Fibroblast of skin of scalp (primary cell): ENCODE measurements at regions not wholly inside any gene's neighbourhood (a gene's known extent, or its start where the extent isn't known, plus 50 kb on each side); places are given as distances from the start of the nearest gene placed in this dataset.
A peak's percentile ranks its signal among the peaks of the same experiment; 100 is the strongest.

Experiments used
- DNase-seq: peaks from one replicate; pipeline ENCODE4 v3.0.0-alpha.2; 2013

DNA sequence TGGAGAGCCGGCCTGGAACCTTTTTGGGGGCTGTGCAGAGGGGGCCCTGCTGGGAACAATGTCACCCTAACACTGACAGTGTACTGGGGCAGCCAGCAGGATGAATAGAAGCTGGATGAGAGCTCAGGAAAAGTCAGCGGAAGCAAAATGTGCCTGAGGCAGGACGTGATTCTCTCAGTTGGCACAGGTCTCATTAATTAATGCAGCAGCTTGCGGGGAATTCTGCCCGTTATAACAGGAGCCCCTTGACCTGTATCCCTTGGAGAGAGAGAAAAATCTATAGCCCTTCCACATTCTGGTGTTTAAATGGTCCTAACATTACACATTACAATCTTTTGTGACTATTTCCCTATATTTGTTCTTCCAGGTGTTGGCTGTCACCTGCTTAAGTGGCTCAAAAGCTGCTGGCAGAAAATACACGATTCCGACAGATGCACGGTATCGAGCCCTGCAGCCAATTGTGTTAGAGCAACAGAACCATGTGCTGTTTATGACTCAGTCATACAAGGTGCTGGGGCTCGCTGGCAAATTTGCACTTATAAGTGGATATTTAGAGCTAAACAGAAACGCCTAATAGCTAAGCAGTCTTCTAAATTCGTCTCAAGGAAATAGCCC is 854.7 kb downstream of the AACS start:
- no peak for DNase-seq

DNA sequence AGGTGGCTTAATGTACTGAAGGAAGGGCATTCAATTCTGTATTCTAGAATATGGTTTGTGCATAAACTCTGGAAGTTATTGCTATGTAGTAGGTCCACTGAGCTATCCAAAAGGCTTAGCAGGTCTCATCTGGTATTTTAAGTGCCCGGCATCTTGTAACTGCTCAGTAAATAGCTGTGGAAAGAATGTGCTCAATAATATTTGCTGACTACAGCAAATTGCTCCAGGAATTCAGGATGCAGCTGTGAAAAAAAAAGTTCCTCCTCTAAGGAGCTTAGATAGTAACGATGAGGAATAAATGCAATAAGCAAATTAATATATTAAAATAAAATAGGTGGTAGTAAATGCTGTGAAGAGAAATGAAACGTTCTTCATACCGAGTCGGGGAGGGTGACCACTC is 857.1 kb downstream of the AACS start:
- DNase-seq: no peak

DNA sequence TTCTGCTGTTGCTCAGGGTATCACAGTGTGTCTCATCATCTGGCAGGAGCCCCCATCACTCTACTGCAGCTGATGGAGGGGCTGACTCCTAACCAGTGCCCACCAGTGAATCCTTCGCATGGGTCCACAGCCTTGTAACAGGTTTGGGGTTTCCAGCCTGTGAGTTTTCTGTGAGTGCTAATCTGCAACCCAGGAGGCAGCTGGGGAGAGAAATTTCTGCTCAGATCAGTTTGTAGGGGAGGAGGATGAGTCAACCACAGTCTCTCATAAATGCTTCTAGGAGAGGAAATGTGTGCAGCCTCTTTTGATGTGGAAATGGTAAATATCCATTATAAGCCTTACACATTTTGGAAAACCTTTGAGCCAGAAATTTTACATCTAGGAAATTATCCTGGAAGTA is 871.3 kb downstream of the AACS start:
- no peak for DNase-seq

DNA sequence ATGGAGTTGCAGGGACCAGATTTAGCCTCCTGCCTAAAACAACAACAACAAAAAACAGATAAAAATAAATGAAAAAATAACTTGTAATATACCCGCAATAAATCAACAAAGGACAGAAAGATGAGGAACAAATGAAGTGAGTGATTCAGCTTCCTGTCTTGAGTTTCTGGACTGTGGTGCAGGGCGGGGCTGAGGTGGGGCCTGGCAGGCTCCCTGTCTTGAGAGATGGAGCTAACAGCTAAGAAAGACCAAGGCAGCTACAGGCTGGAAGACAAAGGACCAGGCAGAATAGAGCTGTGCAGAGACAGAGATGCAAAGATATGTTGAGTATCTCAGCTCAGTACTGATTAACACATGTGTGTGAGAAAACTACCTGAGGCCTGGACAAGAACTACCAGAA is 879.2 kb downstream of the AACS start:
- DNase-seq: no peak

DNA sequence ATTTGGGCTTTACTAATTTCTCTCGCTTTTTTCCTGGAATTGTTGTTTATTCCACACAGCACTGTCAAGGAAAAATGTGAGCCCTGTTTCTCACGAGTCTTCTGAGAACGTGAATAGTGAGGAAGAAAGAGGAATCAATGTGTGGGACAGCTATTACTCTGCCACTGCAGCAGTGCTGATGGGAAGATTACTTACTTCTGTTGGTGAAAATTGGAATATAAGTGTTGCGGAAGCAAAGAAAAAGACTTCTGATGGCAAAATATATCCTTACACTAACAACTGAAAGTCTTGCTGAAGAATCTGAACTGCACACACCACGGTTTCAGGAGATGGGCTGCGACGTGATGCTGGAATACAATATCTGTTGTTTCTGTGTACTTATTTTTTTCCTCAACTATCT is 884.2 kb downstream of the AACS start:
- DNase-seq: no peak

DNA sequence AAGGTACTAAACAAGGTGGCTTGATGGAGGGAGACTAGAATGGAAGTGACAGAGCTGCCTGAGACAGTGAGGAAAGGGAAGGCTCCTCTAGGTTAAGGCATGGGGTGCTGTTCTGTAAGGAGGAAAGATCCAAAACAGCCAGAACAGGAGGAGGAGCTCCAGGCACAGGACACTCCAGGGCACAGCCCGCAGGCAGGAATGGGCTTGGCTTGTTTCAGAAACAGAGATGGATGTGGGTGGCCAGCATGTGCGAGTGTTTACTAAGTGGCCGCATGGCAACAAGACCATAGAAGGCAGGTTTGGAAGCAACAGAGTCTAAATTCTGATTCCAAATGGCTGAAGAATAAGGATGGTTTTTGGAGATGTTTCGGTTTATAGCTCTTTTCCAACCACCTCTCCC is 889.1 kb downstream of the AACS start:
- no peak for DNase-seq

DNA sequence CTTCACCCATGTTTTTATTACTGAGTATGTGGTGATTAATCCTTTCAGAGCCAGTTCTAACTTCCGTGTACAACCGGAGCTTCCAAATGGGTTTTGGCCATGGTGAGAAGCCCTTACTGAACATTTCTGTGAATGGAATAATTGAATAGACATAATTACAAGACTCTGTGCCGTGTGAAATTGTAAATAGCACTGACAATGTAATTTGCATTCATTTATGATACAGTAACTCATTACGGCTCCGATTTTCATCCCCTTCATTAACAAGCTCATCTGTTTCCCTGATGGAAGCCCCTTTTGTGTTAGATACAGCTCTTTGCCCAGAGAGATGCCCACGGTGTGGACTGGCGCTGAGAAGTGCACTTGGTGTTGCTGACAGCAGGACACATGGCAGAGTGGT is 891.0 kb downstream of the AACS start:
- DNase-seq: no peak

DNA sequence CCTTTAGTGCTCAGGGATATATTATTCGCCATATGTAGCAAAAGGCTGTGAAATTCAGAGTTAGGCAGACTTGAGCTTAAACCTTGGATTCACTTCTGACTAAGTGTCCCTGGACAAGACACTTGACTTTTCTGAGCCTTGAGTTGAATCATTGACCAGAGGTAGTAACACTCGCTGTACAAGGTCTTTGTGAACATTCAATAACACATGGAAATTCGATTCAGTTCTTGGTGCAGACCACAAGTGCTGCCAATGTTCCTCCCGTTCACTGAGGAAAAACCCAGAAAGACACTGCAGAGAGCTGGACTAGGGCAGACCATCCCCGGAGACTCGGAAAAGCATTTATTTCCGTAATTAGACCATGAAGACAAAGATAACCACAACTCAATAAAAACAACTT is 901.4 kb downstream of the AACS start:
- DNase-seq: no peak

DNA sequence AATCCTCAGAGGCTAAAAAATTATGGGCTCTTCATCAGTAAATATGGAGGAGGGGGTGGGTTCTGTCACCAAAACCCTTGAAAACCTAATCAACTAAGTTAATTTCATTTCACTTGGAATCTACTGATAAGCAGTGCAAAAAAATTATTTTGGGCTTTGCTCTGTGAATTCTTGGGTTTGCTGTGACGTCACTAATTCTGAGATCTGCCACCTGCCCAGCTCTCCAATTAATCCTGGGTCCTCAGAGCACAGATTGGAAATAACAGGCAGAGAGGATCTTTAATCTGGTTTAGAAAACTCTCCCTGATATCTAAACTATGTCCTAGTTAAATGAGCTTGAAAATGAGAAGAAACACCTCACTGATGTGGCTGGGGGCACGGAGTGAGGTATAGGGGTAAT is 903.2 kb downstream of the AACS start:
- no peak for DNase-seq

DNA sequence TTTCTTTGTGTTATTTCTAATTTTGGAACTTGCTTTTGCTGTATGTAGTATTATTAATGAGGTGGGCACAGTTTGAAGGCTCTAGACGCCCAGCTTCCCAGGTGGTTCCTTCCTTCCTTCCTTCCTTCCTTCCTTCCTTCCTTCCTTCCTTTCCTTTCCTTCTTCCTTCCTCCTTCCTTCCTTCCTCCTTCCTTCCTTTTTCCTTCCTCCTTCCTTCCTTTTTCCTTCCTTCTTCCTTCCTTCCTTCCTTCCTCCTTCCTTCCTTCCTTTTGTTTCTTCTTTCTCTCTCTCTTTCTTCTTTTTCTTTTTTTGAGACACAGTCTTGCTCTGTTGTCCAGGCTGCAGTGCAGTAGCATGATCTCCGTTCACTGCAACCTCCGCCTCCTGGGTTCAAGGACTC is 906.7 kb downstream of the AACS start:
- DNase-seq: no peak

DNA sequence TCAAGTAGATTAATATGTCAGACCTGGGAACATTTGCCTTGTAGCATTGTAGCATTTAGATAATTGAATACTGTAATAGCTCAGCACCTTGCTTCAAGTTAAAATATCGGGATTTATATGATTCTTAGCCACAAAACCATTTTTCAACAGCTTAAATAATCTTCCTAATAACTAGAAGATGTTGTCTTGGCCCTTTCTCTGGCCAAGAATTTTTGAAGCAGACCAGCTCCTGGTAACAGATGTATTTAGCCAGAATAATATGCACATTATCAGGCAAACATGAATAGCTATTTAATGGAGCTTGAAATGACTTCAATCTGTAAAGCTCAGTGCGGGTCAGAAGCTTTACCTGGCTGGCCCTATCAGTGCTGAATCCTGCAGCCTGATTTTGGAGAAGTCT is 913.1 kb downstream of the AACS start:
- no peak for DNase-seq

DNA sequence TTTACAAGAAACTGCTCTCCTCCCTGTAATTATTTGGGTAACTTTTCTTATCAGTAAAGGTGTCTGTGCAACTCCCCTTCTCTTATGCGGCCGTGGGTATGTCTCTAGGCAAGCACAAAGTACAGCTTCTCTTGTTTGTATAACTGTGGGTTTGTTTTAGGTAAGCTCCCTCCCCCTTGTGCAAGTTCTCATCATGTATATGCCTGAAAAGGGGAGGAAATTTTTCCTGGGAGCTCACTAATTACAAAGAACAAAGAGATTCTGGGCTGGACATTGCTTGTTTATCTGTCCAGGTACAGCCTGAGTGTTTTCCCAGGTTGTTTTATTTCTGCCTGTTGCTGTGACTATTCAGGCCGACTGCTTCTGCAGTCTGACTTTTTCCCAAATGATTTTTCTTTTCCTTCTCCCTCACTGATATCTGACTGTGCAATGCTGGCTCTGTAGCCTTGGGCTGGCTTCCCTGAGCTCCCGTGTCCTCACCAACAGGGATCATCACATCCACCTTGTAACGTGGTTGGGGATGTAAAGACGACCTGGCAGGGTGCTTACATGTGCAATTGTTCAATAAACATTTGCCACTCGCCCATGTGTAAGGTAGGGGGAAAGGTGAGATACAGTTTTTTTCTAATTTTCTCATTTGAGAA is 916.5 kb downstream of the AACS start:
- DNase-seq: no peak

DNA sequence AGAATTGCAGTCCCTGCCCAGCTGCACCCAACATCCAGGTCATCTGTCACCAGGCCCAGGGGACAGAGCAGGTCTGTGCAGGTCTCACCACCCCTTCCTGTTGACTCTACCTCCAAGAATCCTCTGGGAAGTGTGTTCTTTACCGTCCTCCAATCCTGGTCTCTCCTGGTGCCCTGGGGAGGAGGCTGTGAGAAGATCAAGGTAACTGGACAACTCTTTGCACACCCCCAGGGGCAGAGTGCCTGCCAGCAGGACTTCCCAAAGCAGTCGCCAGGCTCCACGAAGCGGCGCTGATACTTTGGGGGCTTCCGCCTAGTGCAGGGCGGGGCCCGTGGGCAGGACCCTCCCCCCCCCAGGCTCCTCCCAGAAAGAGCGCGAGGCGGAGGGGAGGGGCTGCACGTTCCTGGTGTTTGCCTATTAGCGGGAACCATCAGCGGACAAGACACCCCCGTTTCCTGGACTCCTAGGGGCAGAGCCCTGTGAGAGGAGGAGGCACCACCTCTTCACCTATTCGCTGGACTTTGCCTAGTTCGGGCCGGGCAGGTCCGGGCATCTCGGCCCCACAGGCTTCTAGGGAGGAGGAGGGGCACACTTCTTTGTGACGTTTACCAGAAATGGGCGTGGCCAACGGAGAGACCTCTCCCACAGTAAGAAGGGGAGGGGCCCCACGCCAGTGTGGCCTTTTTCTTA is 918.0 kb downstream of the AACS start:
- DNase-seq: peak; percentile 4

DNA sequence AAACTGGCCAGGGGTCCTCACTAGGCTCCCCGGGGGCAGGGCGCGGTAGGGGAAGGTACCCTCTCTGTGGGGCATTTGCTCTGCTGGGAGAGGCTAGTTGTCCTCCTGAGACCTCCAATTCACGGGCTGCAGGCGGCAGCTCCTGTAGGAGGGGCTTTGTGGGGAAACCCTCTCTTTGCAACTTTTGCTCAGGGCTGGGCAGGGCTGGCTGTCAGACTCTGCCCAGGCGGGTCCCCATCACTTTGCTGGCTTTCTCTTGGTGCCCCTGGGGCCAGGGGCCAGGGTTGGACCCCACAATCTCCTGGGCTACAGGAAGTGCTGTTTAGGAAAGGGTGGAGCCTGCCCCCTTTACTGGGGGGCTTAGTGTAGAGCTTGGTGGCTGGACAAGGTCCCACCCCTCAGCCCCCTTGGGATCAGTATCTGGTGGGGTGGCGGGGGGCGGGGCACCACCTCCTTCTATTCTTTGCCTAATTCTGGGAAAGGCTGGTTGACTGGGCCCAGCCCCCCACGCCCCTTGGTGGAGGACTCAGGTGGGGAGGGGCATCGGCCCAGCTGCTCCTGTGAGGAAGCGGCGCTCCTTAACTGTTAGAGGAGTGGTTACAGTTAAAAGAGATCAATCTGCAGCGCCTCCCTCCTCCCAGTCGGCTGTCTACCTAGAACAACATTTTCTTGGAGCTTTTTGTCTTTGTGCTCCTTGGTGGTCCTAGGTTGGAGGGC is 918.7 kb downstream of the AACS start:
- no peak for DNase-seq

DNA sequence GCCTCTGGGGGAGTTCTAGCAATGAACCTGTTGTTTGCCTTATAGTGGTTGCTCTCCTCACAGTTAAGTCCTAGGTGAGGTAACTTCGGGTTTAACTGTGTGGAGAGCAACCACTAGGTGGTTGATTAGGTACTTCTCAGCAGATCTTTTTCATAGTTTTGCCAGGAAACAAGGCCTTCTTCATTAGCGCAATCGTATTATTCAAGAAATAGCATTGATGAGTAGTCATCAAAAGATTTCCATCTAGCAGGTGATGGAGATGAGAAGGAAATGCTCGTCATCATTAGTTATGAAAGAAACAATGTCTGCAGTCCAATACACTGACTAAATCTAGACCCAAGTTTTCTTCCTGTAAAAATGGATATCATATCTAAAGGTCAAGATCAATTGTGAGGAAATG is 923.3 kb downstream of the AACS start:
- DNase-seq: no peak

DNA sequence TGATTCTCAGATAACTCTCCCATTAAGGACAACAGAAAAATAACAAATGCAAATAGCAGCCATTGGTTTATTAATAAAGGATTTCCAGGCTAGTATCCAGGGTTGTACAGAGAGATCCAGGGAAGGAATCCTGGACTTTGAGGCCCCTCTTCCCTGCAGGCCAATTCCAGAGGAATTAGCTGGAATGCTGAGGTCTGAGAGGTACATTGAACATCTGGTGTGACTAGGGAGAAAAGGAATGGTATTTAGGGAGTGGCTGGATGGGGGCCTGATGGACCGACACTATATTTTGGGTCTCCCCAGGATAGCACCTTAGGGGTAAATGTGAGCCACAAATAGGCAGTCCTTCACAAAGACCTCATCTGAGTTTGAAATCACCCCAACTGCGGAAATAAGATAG is 924.5 kb downstream of the AACS start:
- no peak for DNase-seq

DNA sequence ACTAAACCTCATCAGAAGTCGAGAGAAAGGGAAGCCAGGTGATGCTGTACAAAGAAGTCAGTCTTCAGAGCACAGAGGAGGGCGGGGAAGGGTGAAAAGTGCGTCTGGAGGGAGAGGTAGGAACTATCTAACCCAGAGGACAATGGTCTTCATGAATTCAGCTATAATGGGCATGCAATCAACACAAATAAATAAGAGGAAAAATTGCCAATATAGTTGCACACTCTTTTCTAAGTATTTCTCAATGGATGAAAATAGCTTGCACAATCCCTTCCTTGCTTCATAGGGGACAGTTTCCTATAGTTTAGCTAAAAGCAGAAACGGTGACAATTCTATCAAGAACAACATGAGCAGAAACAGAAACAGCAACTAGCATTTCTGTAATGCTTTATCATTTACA is 931.2 kb downstream of the AACS start:
- DNase-seq: no peak

DNA sequence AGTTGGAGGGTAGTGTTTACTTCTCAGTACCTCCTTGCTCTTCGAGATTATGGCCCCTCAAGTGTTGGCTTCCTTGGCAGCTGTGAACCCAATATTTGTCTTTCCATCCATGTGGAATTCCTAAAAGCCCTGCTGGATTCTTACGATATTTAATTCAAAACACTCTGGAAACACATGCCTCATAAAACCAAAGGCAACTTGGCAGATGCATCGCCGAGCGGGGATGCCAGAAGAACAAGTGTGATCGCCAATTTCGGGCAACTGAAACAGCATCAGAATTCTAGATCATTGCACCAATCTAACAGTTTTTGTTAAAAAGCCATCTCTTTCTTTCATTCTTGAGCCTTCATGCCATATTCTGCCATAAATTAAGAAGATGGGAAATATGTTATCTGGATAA is 934.4 kb downstream of the AACS start:
- DNase-seq: no peak

DNA sequence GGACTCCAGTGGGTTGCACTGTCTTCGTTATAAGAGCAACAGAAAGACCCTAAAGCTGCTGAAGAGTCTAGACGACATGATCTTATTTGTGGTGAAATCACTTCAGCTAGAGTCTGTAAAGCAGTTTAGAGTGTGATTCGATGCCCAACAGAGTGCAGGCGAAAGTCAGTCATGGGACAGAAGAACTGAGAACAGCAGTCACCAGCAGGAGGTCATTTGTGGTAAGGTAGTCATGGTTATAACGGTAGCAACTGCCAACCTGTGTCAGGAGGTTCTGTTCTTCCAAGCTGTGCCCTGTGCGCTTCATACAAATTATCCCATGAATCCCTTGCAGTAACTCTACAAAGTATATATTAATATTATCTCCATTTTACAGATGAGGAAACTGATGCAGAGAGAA is 954.1 kb downstream of the AACS start:
- no peak for DNase-seq

DNA sequence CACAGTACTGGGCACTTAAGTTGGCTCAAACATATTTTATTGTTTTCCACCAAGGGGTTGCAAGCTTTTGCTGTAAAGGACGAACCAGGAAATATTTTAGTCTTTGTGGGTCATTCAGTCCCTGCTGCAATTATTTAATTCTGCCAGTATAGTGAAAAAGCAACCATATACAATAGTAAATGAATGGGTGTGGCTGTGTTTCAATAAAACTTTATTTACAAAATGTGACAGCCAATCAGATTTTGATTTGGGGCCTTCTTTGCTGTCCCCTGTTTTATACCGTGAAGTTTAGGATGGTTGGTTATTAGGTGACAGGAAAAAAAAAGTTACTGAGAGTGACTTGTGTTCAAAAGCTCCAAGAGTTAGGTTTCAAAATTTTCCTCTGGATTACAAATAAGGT is 956.4 kb downstream of the AACS start:
- DNase-seq: no peak

DNA sequence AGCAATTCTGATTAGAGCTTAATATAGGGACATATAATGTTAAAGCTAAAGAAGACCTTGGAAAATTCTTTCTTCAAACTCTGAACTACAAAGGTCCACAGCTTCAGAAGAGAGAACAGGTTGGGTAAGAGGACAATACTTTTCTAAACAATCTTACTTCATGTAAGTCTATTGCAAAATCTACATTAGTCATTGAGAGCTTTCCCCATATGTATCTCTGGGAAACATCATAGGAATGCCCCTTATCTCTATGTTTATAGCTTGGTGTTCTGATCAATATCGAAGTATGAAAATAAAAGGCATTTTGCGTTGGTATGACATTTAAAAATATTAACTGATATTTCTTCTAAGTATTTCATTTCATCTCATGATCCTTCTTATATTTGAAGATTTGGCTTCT is 962.6 kb downstream of the AACS start:
- no peak for DNase-seq

DNA sequence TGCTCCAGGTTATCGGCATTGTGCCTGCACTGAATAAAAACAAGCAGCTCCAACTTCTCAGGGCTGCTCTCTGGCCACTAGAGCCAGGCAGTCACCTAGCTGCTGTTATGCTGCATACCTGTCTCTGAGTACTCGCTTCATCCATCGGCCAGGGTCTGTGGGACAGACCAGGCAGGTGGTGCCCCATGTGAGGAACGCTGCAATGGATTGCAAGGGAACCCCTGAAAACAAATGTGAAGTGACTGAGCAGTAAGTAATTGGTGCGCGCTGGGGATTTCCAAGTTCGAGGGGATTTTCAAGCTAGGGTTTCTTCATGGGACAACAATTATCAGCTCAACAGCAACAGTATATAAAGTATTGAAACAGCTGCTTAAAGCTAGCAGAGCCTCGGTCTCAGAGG is 965.3 kb downstream of the AACS start:
- DNase-seq: no peak

DNA sequence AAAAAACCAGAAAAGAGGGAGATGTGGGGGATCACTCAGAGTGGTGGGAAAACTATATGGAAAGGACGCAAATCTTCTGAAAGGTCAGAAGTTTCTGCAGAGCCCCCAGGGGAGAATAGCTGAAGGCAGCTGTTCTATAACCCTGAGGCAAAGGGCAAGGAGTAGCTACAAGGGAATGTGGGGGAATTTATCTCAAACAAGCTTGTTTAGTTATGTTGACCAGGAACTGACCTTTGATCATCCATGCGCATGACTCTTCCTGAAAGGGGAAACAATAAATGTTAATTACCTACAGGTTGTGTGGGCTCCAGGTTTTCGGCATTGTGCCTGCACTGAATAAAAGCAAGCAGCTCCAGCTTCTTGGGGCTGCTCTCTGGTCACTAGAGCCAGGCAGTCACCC is 968.5 kb downstream of the AACS start:
- DNase-seq: no peak

DNA sequence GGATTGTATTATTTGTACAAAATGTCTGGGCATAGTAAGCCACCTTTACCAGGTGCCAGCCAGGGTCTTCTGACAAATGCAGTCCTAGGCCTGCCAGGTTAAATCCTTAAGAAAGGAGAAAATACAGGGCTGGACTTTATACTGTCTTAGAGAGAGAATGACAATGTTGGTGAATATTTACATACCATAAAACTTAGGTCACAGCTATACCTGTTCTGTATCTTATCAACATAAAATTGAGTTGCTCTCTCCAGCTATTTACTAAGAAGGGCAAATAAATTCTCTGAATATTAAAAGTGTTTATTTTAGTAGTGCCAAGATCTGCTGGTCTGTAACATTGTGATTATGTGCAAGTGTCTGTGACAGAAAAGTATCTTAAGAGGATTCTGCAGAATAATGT is 971.1 kb downstream of the AACS start:
- no peak for DNase-seq
